Activated CD4-positive, alpha-beta T cell treated with anti-CD3 and anti-CD28 coated beads for 48 hours (primary cell): ENCODE measurements at regions not wholly inside any gene's neighbourhood (a gene's known extent, or its start where the extent isn't known, plus 50 kb on each side); places are given as distances from the start of the nearest gene placed in this dataset.

ENCODE experiments used
- DNase-seq: peaks from one replicate; pipeline ENCODE4 v3.0.0-alpha.2; 2020

DNA sequence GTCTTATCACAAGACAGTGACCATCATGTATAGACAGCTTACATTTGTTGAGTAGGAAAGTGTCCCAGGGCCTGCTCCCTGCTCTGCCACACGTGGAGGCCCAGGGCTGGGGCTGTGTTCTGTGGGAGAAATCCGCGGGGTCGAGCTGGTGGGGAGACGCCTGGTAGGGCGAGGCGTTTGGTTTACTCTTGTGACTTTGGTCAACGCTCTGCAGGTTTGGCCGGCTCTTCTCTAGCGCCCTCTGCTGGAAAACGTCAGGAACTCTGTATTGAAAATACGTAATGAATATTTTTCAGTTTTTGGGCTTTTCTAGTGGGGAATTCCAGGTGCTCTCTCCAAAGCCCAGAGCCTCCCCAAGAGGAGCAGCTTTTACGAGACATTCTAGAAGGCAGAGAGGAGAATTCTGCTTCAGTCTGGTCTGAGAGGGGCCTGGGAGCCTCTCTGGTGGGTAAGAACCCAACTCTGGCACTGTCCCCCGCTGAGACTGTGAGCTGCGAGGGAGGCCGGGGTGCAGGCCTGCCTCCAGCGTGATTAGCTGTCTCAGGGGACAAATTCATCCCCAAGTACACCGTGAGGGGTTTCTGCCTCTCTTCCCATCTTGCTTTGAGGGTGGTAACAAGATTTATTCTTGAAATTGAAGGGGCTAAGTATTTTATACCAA, 112.6 kb upstream of the RALGAPA2 start:
- peak; percentile 70 for DNase-seq

DNA sequence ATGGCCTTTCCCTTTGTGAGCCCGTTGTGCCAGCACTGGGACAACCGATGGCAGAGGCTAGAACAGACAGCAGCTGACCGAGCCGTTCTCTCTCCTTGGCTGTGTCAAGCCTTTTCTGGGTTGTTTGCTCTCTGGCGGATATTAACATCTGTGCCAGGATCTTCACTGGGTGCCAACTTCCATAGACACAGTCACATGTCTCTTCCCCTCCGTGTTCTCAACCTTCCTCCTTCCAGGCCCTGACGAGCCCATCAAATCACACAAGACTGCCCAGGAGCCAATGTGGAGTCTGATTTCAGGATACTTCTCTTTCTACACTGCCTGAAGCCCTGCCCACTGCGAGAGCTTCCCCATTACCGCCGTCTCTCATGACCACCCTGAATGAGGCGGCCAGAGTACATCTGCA, 111.0 kb upstream of the RALGAPA2 start:
- no peak for DNase-seq

DNA sequence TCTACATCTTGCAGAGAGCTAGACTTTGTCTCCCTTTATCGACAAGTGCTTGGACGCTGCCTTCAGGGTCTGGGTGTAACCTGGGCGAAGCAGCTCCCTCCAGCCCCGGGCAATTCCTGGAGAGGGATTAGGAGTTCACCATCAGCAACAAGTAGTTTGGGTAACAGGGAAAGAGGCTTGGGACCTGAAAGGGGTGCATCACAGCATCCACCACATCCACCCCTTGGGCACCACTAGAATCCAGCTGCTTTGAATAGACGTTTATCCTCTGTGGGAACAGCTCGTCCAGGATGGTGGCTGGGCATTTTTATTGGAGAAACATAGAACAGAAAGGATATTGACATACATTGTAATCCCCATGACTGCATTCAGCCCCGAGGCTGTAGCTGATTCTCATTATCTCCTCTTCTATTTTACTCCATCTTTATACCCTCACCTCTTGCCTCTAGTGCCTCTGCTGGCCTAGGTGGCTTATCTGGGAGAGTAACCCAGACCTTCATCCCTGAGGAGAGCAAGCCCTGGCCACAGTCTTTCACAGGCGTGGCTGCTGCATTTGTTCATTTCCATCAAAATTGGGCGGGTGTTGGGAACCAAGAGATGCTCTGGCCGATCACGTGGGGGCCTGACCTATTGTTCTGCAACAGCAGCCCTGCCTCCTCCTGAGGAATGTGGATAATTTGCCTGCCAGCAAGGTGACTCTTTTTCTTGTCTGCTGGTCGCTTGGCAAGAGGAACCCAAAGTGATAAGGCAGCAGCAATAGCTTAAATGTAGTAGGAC, 109.2 kb upstream of the RALGAPA2 start:
- DNase-seq = no peak

DNA sequence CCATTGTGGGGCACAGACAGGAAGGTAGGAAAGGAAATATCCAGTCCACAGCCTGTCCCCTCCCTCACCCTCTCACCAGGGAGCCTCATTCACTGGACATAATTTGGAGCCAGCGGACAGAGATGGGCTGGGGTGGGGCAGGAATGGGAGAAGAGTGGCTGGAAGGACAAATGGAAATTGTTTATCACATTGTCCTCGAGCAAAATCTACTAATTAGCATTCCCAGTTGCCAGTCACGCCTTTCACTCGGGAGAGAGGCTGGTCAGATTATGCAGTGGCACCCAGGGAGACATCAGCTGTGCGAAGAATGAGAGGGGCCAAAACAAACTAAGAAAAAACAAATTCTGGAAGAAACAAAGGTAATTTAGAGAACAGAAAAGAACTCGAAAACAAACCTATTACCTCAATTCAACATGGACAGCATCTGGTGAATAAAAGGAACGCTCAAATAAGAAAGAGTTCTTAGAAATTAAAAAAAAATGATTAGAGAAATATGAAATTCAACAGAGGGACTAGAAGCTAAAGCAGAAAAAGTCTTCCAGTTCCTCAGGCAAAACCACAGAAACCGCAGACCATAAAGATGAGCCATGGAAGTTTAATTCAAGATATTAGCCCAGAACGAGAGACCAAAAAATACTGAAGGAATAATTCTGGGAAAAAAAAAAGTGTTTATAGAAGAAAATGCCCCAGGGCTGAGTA, 108.5 kb upstream of the RALGAPA2 start:
- no peak for DNase-seq

DNA sequence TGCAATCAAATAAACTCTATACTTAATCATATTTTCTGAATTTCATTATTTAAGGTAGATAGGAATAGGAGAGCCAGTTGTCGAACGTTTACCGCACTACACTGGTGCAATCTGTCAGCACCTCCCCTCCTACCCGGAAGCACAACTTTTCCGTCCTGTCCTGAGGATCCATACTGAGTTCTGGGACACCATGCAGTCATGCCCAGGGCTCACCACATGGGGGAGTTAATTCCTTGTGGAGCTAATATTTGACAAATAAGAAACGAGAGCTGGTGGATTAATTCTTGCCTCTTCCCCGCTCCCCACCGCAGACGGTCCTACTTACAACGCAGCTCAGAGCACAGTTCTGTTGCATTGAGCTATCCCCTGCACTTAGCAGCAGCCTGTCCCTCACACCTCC, 107.7 kb upstream of the RALGAPA2 start:
- DNase-seq = no peak

DNA sequence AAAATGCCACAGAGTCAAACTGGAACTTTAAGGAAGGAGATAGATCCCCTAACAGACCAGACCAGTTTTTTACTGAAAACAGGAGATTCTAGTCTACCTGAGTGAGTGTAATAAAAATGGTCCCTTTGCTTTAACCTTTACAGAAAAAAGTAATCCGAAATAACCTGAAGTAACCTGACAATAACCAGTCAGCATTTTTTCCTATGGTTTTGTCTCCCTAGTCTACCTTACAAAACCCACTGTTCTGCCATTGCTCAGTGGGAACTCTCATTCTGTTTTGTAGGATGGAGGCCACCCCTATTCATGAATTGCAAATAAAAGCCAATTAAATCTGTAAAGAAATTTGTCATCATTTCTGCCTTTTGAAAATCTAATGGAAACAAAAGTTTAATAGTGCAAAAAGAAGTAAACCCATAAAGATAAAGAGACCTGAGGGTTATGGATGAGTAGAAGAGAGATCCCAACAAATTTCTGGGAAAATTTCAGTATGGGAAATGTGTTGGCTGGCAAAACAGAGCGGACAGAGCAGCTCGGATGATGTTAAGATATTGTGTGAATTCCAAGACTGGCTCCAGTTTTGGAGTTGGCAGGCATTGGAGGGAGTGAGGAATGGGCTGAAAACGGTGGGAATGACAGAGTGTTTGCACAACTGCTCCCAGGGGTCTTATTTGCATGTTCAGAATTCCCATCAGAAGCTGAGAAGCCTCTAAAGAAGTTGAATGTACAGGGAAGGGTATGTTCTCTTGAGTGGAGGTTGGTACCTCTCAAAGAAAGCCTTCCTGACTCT, 104.7 kb upstream of the RALGAPA2 start:
- DNase-seq = no peak

DNA sequence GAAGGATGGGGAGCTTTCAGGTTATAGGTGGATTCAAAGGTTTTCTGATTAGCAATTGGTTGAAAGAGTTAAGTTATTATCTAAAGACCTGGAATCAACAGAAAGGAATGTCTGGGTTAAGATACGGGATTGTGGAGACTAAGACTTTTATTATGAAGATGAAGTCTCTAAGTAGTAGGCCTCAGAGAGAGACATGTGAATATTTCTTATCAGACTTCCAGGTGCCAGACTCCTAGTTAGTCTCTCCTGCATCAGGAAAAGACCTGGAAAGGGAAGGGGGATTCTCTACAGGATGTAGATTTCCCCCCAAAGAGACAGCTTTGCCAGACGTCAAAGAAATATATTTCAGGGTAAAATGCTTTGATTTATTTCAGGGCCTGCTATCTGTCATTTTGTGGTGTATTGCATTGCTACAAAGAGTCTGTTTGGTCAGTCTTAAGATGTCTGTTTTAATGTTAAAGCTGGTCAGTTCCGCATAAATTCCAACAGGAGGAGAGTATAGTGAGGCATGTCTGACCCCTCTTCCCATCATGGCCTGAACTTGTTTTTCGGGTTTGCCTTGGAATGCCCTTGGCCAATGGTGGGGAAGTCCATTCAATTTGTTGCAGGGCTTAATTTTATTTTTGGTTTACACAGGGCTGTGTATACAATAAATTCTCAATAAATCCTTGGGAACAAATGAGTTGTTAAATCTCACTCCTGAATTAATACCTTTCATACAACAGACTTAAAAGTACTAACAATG, 103.4 kb upstream of the RALGAPA2 start:
- DNase-seq = no peak

DNA sequence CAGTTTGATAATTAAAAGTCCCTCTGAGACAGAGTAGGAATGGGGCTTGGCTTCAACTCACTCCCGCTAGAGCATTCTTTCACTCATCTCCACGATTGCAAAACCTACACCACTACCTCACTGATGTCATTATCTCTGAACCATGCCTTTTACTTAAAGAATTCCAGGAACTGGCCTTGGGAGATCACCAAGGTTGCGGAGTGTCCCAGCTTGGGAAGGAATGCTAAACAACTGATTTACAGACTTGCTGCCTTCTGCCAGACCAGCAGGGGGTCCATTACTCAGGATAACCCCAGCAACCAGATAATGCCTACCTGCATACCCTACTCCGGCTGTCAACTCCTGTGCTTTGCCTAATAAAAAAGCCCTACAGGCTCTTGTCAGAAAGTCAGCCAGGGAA, 102.2 kb upstream of the RALGAPA2 start:
- no peak for DNase-seq

DNA sequence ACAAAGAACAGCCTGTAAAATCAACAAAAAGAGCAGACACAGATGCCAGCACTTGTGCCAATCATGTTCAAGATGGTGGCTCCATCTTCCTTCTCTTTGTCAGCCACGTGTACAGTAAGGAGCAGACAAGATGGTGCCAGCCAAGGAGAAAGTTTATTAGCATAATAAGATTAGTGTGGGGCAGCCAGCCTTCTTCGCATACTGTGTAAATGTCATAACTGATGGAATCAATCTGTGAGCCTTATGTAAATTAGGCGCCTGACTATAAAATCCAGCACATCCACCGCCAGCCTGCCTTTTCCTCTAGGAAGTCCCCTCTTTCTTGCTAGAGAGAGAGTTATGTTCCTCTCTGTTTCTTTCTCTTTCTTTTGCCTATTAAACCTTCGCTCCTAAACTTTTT, 99.7 kb upstream of the RALGAPA2 start:
- no peak for DNase-seq

DNA sequence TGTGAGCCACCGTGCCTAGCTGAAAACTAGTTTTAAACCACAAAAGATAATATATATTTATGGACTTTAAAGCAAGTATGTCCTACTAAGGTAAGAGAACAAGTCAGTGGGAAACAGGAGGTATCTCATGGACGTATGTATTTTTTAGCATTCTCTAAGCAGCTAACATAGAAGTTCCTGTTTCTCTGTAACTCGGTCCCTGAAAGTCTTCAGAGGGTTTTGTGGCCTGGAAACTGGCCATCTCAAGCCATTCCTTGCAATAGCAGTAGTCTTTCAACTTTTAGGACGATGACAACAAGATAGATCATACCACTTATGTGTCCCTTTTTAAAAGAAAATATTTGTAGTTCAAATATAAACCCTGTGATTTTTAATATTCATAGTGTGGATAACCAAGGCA, 95.6 kb upstream of the RALGAPA2 start:
- DNase-seq = no peak

DNA sequence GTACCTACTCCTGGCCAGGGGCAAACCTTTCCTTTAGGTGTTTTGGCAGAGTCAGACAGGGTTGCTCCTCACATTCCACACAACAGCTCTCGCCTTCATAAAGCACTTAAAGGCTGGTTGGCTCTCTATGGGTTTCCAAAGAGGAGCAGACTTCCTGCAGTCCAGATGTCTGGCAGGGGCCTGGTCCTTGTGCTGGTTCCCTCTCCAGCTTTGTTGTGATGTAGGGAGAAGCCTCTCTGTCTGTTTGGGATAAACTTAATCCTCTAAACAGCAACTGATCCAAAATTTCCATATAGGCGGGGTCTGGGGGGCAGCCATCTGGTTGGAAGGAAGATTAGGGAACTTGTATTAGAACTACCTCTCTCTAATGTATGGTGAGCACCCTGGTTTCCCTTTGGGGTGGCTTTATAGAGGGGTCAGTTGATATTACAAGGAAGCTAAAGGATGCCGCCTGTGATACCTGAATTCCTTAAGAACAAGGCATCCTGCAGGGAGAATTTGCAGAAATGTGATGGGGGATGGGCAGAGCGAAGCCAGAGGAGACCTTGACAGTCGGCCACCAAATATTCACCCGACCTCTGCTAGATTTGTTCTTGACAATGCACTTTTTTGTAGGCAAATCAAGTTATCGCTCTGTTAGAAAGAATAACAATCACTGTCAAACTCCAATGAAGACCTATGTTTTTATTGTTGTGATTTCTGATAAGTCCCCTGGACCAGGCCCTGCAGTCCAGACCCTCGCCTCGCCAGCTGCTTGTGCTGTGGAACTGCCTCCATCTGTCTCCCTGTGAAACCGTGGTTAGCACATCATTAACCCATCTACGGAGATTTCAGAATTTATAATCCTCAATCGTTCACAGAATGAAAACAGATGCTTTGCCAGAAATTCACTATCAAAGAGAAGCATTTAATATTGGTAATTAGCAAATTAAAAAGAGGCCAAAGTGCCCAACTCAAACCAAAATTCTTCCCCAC, 94.0 kb upstream of the RALGAPA2 start:
- no peak for DNase-seq

DNA sequence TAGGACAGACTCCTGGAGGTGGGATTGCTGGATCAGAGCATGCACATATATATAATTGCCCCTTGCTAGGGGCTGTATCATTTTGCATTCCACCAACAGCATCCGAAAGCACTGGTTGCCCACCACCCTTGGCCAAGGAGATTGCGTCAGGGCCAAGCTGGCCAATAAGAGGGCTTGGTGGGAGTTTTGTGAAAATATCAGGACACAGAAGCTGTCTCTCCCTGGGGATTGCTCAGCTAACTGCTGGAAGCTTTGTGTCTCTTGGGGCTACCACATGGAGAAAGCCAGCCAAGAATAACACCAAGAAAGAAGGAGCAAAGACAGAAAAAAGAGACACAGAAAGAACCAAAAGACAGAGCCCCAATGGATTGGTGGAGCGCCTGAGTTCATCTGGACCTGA, 90.6 kb upstream of the RALGAPA2 start:
- no peak for DNase-seq

DNA sequence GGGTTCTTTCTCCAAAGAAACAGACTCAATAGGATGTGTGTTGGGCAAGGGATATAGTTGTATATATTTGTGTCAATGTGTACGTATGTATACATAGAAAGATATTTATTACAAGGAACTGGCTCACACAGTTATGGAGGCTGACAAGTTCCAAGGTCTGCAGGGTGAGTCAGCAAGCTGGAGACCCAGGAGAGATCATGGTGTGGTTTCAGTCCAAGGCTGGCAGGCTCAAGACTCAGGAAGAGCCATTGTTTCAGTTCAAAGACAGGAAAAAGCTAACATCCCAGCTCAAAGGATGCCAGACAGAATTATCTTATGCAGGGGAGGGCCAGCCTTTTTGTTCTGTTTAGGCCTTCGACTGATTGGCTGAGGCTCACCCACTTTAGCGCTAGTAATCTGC, 89.9 kb upstream of the RALGAPA2 start:
- DNase-seq = no peak

DNA sequence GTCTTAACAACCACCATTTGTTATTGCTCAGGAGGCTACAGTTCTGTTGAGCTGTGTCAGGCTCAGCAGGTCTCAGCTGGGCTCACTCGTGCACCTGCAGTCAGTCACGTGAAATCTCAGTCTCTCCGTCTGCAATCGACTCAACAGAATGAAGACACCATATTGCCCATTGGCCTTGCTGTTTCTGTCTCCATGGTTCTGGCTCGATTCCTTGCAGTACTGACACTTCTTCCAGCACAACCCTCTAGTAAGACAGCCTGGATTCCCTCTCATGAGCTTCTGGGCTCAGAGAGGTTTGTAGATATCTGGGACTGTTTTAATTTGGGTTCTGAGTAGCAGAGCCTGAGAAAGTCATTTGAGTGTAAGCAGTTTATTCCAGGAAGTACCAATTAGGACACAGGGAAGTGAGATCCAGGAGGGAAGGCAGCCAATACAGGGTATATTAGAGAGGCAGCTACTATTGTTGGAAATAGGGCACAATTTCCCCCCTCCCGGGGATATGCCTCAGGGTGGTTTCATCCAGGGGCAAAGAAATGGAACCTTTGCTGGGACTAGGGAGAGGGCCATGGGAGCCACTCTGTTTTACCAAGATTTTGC, 87.4 kb upstream of the RALGAPA2 start:
- no peak for DNase-seq

DNA sequence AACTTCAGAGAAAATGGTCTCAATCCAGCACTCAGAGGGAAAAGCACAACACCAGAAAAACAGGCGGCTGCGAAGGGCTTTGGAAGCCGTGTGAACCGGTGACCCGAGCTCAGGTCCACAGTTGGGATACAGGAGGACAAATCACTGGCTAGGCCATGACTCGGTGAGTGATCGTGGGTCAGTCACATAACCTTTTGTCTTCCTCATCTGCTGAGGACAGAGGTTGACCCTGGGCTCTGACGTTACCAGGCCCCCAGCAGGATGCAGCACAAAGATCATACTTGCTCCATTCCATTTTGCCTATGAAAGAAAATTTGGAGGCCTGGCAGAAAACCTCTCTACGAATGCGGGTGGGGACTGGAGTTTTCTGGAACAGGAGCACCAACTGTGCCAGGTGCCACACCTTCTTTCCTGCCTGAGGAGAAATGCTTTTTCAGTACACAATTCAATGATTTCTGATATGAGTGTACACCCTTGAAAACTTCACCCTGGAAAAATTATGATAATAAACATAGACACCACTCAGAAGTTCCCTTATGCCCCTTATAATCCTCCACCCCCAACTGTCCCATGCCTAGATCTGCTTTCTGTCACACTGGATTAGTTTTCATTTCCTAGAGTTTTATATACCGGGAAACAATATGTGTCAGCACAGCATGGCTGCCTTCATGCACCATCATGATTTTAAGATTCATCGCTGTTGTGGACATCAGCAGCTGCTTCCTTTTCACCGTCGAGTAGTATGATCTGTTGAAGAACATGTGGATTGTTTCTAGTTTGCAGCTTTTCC, 85.3 kb upstream of the RALGAPA2 start:
- DNase-seq = no peak

DNA sequence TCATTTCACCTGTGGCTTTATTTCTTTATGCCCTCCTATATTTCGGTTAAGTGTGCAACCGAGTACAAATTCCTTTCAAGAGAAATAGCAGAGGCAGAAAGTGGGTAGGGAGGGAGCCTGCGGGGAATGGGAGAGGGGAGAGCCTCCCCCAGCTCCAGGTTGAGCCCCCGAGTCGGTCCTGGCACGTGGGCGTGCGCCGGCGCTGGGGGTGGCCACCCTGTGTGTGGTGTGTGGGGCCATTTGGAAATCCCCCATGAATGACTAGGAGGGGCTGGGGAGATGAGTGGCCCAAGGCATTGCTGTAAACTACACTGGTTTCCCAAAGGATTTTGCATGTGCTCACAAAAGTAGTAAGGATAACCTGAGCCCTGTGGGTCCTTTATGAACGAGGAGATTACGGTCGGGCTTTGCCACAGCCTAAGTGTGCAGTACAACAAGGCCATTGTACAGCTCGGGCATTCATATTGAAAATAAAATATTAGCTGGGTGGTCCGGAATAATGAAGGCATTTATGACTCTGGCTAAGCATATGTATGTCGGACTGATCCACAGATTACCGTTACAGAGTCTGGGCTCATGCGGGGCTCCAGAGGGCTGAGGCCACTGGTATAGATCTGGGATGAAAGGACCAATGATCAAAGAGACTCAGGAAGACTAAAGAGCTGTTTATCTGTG, 84.5 kb upstream of the RALGAPA2 start:
- DNase-seq = no peak

DNA sequence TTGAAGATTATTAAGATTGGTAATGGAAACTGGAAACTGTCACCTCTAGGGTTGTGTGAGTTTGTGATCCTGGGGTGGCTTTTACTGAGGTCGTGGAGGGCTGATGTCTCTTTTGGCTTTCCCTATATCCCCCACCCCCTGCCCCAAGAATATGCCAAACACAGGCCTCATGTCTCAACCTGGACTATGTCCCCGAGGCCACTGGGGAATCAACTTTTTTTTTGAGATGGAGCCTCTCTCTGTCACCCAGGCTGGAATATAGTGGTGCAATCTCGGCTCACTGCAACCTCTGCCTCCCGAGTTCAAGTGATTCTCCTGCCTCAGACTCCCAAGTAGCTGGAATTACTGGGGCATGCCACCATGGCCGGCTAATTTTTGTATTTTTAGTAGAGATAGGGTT, 83.3 kb upstream of the RALGAPA2 start:
- DNase-seq = no peak

DNA sequence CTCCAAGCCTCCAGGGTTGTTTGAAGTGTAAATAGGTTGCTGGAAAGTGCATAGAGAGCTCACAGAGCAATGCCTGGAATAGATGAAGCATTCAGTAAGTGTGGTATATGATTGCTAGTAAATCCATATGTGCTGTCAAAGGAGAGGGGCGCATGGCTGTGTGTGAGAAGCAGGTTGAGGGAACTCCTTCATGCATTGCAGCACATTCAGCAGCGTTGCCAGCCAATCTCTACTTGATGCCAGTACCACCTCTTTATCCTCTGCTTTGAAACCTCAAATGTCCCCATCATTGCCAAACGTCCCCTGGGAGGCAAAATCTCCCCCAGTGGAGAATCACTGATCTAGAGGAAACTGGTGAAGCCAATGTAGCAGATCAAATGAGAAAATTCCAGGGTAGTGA, 82.7 kb upstream of the RALGAPA2 start:
- no peak for DNase-seq

DNA sequence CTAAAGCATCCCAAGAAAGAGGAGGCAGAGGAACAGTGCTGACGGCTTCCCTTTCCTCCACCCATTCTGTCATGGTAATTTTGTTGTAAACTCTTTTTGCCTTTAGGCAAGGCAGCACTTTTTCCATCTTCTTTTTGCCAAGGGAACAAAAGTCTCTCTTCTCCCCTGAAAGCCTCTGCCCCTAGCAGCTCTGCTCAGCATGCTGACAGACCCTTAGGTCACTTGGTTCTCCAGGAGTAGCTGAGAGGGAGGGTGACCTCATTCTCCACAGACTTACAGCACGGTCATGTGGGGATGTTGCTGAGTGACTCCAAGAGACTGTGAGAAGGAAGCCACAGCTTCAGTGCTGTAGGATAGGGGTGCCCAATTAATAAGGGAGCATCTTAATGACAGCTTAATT, 81.1 kb upstream of the RALGAPA2 start:
- no peak for DNase-seq
